Stimulated activated CD4-positive, alpha-beta T cell treated with anti-CD3 and anti-CD28 coated beads, TNF-alpha, amount 100 ng/mL, for 4 hours (primary cell): ENCODE measurements at regions not wholly inside any gene's neighbourhood (a gene's known extent, or its start where the extent isn't known, plus 50 kb on each side); places are given as distances from the start of the nearest gene placed in this dataset.
"Not testable (repeated sequence)": the region's sequence is repeated elsewhere in the genome, so short reads cannot be mapped to it uniquely, and the experiment has no call there.

Experiments
- DNase-seq, 3 experiments: peaks; one replicate each; pipeline ENCODE4 v3.0.0-alpha.2; 2020; ENCODE audit warnings: low read depth in 3 of 3

- DNase-seq: no peak
Observed at GRCh38 chr5:34553581-34553980, 102.5 kb upstream of the RAI14 start.

- DNase-seq: no peak
Observed at GRCh38 chr5:34554641-34555040, 101.5 kb upstream of the RAI14 start.

DNA sequence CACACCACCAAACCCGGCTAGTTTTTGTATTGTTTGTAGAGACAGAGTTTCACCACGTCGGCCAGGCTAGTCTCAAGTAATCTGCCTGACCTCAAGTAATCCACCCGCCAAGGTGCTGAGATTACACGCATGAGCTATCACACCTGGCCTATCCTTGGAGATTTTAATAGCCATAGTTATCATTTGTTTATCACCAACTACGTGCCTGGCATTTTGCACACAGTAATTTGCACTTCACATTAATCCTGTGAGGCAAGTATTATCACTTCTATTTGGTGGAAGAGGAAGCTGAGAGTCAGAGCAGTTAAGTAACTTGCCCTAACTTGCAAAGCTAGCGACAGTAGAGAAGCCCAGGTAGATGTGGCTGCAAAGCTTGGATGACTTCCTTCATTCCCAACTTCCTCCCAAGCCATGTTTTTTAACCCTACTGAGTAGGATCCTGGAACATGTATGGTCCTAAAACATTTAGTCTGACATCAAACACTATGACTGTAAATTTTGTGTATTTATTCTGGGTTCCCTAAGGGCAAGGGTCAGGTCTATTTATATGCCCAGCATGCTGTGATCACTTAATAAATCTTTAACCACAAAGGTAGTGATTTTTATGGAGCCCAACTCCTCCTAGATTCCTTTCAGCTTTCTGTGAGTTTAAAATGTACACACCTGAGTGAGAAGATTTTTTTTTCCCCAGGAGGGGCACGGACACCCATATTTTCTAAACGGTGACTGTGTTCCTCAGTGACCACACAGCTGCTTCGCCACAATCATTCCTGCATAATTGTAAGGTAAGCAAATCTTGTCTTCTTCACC is 100.2 kb upstream of the RAI14 start:
- DNase-seq: no peak

DNA sequence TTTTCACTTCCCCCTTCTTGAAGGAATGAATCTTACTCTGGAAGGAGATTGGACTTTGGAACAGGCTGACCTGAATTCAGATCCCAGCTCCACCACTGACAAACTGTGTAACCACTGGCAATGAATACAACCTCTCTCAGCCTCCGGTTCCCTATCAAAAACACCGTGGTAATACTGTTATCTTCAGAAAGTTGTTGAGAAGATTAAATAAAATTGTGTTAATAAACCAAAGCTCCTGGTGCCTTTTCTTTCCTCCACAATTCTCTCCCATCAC is 99.7 kb upstream of the RAI14 start:
- no peak for DNase-seq

- DNase-seq: not testable (repeated sequence)
Observed at GRCh38 chr5:34561581-34561980, 94.5 kb upstream of the RAI14 start.

GRCh38 chr5:34562791-34563190 is 93.3 kb upstream of the RAI14 start:
- DNase-seq: no peak

DNA sequence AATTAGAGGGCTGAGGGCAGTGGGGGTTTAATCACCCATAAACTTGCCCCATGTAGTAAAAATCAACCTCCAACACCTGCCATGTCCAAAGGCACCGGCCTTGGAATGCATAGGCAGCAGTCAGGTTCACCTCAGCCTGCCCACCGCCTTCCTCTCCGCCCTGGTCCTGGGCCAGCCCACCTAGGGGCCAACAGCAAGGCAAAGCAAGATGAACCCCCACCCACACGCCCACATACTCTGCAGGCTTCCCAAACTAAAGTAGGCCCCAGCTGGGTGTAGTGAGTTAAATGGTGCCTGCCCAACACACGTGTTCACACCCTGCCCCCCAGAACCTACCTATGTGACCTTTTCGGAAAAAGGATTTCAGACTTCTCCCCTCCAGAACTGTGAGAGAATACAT is 92.9 kb upstream of the RAI14 start:
- no peak for DNase-seq

DNA sequence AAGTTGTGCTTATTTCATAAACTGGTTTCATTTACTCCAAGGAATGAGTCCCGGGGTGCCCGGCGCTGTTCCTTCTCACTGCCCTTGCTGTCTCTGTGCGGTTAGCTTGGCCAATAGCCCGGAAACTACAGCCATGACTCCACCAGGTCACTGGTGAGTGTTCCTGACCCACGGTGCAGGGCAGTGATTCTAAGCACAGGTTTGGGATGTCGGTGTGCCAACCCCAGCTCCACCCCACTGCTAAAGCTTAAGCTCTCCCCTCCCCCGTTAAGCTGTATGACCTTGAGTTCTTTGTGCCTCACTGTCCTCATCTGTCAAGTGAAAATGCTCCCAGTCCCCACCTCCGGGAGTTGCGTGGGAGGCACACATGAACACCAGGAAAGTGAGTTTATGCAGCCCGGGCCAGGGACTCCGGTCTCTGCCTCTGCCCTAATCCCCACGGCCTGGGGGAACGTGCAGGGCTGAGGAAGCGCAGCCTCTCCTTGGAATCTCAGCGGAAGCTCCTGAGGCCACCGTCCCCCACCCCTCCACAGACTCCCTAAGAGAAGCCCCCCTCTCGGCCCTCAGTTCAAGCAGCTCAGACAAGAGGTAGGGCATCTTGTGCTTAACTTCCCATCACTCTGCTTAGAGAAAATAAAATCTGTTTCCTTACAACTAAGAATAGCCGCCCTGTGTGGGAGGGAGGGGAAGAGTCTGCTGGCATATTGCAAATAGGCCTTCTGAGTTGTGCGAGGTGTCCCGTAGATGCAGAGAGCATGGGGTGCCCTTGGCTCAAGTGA is 92.0 kb upstream of the RAI14 start:
- no peak for DNase-seq

GRCh38 chr5:34564710-34565235 is 91.4 kb upstream of the RAI14 start:
- no peak for DNase-seq

DNA sequence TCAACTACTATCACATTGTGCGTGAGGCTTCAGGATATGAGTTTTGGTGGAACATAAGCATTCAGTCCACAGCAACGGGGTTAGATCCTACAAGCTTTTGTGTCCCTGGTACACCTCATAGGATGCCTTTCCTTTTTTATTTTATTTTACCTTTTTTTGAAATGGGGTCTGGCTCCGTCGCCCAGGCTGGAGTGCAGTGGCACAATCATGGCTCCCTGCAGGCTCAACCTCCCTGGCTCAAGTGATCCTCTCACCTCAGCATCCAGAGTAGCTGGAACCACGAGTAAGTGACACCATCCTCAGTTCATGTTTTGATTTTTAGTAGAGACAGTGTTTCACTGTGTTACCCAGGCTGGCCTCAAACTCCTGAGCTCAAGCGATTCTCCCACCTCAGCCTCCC is 86.0 kb upstream of the RAI14 start:
- no peak for DNase-seq

GRCh38 chr5:34570721-34571676 is 85.1 kb upstream of the RAI14 start:
- no peak for DNase-seq

GRCh38 chr5:34571677-34572041 is 84.5 kb upstream of the RAI14 start:
- no peak for DNase-seq

- no peak for DNase-seq
Observed at GRCh38 chr5:34574936-34575467, 81.1 kb upstream of the RAI14 start.

GRCh38 chr5:34576891-34577666 is 79.0 kb upstream of the RAI14 start:
- DNase-seq: no peak

DNA sequence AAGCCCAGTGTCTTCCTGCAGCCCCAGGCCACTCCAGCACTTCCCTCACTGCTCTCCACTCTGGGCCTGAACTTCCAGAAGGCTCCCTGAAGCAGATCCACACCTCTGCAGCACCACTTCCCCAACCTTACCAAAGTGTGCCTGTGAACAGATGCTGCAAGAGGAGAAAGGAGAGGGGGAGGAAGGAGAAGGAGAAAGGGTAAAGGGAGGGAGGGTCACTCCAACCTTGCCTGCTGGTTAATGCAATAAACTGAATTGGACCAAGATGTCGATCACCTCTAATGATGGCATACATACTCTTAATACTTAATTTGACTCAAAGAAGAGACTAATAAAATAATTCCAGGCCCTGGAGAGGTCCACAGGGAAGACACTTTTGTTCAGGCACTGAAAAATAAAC is 77.2 kb upstream of the RAI14 start:
- DNase-seq: no peak

GRCh38 chr5:34580983-34581382 is 75.1 kb upstream of the RAI14 start:
- no peak for DNase-seq

- no peak for DNase-seq
Observed at GRCh38 chr5:34582371-34582770, 73.8 kb upstream of the RAI14 start.

DNA sequence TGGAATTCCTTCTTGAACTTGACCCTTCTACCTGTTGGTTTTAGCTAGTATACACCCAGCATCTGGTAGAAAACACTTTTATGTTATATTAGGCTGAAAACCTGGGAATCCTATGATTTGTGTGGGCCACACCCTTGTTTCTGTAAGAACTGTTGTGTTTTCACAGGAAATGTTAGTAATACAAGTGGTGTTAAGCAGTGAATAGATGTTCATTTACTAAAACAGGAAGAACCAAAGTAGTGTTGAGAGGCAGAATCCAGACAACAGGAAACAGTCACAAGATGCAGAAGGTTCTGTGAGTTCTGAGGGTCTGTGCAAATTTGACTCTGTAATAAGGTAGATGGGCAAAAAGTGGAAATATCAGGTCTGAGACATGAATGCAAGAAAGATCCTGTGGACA is 73.0 kb upstream of the RAI14 start:
- DNase-seq: no peak

DNA sequence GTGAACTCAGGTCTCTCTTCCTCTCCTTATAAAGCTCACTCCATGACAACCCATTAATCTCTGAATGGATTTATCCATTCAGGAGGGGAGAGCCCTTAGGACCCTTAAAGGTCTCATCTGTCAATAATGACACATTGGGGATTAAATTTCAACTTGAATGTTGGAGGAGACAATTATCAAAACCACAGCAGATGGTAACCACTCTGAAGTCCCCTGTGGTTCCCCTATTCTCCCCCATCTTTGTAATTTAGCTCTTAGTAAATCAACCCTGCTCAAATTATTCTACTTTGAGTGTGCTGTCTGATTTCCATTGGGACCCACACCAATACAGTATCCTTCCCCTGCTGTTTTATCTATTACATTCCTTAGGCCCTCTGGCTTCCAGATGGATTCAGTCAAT is 72.0 kb upstream of the RAI14 start:
- DNase-seq: no peak

- DNase-seq: no peak
Observed at GRCh38 chr5:34585601-34586104, 70.5 kb upstream of the RAI14 start.
